DMS79 (cell line): ENCODE measurements at regions not wholly inside any gene's neighbourhood (a gene's known extent, or its start where the extent isn't known, plus 50 kb on each side); places are given as distances from the start of the nearest gene placed in this dataset.

Experiments
- DNase-seq: peaks from one replicate; lab custom pipeline; 2025; lab: John Stamatoyannopoulos, UW

DNA sequence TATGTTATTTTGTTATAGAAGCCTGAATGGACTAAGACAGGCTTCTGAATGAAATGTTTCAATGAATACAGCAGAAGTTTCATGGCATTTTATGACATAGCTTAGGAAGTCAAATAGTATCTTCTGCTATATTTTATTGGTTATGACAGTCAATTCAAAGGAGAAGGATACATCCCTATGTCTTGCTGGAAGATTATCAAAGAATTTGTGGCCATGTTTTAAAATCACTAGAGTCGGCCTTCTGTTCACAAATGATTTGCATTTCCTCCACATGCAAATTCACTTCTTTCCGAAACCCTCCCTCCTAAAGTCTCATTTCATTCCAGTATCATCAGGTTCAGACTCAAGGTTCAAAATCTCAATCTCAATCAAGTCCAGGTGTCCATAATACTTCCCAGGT lies 679.2 kb upstream of the ADAMTS5 start:
- no peak for DNase-seq

DNA sequence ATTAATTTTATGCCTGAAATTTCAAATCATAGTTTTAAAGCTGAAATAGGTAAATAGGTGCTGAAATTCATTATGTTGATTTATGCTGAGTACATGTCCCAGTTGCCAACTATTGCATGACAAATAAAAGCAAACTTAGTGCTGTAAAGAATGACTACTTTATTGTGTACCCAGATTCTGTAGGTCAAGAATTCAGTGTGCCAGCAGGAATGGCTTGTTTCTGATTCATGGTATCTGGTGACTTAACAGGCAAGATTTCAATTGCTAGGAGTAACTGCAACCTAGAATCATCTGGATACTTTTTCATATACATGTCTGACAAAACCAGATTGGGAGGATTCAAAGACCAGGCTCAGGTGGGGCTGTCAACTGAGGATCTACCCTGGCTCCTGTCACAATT lies 678.4 kb upstream of the ADAMTS5 start:
- no peak for DNase-seq

DNA sequence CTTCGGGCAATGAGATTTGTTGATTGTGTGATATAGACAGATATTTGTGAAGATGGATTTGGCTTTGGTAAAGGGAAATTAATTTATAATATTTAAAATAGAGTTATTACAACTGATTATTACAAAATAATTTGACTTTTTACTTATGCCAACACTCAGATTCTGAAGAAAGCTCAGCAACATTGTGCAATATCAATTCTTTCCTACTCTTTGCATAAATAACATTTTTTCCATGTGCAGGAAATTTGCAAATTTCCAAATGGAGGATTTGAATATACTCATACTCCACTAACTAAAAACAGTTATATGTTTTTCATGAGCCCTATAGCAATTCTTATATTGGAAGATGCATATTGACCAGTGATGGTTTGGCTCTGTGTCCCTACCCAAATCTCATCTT lies 676.4 kb upstream of the ADAMTS5 start:
- DNase-seq, result no peak

DNA sequence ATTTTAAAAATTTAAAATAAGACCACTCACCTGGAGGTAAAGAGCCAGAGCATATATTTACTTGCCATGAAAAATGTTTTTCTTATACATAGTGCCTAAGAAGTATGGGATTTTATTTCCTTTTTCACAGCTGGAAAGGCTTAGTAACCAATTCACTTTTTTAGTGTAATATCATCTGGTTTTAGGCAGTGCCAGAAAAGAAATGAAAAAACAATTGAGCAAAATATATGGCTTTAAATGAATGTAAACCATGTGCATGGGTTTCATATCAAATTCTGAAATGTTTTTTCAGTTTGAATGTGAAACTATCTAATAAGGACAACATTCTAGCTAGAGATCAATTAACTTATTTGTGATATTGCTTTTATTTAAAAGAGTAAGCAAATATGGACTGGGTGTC lies 672.4 kb upstream of the ADAMTS5 start:
- no peak for DNase-seq

DNA sequence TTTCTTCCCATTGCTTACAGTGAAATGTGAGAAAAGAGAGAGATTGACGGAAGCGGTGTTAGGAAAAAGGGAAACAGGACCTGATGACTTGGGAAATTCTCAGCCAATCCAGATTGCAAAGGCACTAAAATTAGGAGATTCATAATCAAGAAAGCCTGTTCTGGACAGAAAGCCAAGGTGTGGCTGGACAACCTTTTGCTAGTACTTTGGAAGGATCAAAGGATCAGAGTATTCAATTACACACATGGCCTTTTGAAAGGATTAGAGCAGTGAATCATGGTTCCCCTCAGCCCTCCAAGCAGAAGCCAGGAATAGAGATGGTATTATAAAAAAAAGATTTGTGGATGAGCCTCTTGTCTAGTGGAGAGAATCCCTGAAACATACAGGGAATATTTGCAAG lies 669.8 kb upstream of the ADAMTS5 start:
- DNase-seq, result no peak

DNA sequence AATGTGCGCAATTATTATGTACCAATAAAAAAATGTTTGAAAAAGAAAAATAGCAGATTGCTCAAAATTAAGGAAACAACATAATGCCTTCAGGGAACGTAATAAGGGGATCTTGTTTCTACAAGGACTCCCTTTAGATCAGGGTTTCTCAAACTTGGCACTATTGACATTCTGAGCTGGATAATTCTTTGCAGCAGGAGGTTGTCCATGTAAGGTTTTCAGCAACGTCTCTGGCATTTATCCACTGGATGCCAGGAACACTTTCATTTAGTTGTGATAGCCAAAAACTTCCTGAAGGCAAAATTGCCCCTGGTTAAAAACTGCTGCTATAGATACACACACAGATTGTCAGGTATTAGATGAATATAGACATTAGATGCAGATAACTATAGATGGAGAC lies 666.7 kb upstream of the ADAMTS5 start:
- DNase-seq, result no peak

DNA sequence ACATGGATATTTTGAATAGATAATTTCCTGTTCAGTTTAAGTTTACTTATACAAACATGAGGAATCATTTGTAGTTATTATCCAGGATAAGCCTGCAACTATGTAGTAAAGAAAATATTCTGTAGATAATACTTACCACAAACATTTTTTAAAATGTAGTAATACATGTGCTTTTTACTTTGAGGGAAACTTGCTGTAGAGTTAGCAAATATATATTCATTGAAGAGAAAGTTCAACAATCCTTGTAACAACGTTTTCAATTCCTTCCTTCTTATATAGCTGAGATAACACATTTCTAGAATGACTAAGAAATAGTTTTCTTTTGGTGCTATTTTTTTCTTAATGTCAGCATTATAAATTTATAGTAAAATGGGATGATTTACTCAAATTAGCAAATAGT lies 664.6 kb upstream of the ADAMTS5 start:
- DNase-seq, result no peak

DNA sequence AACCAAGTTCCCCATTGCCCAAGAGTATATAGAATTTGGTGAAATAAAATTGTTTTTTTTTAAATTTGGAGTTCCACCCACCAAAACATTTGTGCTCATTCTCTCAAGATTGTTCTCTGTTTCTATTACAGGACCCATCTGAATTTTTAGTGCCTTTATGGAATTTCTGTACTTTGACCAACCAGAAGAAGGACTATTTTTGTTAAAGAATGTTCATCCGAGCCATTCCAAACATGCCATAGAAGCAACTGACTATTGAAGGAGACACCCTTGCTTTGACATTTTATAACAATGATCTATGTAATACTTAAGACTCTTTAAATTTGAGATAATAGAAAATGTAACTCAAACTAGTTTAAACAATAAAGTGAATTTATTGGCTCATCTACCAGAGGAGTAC lies 655.7 kb upstream of the ADAMTS5 start:
- no peak for DNase-seq

DNA sequence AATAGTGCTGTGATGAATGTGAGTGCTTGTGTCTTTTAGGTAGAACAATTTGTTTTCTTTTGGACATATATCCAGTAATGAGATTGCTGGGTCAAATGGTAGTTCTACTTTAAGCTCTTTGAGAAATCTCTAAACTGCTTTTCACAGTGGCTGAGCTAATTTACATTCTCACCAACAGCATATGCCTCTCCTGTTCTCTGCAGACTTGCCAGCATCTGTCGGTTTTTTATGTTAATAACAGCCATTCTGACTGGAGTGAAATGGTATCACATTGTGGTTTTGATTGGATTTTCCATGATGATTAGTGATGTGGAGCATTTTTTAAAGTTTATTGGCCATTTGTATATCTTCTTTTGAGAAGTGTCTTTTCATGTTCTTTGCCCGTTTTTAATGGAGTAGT lies 647.3 kb upstream of the ADAMTS5 start:
- DNase-seq, result no peak

DNA sequence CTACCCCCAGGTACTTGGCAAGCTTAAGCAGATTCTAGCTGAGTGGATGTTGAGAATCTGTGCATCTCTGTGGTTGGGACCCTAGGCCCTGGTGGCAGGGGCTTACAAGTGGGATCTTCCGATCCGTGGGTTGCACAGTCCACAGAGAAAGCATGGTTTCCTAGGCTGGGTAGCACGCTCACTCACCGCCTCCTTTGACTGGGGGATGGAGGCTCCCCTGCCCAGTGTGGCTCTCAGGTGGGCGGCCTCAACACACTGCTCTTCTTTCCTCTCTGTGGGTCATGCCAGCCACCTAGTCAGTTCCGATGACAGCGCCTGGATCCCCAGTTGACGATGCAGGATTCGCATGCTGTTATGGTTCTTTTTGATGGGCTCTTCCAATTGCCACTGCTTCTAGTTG lies 639.5 kb upstream of the ADAMTS5 start:
- no peak for DNase-seq

DNA sequence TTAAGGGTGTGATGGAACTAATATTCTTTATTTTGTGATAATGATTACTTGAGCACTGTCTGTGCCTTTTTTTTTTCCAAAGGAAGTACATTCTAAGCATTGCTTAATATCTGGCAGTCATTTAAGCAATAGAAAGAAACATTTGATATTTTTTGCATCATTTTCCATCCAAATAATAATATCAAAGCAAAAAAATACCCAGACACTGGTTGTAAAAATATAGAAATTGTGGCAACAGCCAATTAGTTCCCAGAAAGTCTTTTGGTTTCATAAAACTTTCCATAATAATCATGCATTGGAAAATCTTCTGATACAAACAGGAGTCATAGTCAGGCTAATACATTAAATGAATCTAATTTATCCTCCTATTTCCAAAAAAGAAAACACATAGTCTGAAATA lies 629.3 kb upstream of the ADAMTS5 start:
- no peak for DNase-seq

DNA sequence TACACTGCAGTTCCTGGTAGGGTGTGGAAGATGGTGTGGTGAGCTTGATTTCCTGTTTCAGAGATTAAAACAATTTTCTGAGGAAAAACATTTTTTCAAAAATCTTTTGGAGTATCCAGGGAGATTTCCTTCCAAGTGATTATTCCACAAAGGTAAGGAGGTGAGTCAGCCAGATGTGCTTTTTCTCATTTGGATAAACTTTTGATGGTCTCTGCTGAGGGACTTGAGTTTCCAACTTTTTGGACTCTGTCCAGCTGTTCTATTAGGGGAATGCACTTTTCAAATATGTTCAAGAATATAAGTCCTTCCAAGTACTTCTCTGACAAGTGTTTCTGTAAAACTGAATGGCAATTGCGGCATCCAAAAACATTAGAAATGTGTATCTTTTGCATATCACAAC lies 628.8 kb upstream of the ADAMTS5 start:
- DNase-seq, result no peak

DNA sequence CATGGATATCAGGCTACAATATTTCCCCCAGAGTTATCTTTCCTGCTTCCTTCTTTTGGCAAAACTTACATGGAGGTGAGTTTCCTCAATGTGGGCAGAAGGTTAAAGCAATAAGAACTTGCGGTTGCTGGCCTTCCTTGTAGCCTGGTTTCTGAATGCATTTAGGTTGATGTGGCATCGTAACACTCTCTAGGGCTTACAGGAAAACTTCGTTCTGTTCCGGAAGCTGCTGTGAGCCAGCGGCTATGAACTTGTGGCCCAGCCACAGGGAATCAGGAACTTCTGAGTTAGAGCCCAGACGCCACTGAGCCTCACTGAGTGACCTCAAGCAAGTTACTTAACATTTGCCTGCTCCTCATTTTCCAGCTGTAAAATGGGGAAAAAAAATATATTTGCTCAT lies 623.4 kb upstream of the ADAMTS5 start:
- DNase-seq, result no peak

DNA sequence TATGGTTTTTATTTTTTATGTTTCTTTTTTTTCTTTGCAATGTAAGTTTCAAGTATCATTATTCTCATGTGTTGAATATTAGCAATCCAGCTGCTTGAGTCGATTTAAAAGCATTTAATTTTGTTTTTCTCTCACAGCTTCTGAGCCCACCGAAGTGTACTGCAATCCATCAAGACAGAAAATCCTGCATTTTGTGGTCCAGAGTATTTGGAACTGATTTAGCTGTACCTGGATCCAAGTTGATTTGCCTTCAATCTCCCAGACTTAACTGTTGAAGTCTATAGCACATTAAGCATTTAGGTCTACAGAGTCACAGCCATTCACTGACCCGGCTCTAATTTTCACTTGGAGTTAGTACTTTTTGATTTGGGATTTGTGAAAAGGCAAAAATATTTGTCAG lies 622.9 kb upstream of the ADAMTS5 start:
- no peak for DNase-seq

DNA sequence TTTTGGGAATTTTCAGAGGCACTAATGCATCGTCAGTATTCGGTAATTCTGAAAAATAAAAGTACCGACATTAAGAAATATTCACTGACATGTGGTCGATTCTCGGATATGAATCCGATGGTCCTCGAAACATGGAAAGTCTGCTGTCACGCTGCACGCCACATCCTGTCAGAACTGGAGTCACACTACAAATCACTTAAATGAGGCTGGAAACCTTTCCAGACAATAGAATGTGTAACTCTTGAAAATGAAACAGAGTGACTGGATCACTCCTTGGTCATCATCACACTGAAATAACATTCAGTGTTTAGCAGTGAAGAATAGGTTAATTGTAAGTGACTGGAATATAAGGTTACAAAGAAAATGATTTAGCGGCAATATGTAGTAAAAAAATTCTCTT lies 620.1 kb upstream of the ADAMTS5 start:
- DNase-seq, result no peak

DNA sequence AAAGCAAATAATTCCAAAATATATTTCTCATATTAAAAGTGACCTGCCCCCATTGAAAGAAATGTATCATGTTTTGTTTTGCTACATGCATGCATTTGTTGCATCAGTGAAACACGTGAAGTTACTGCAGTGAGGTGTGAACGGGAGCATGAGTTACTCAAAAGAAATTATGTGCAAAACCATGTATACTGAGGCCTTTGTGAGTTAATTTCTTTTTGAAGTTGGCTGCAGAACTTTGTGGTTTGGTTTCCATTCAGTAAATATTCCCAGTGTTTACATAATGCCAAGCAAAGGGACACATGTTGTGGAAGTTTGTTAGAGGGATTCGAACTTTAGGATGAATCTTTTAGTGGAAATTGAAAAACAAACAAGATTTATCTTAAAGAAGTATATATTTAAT lies 619.4 kb upstream of the ADAMTS5 start:
- no peak for DNase-seq

DNA sequence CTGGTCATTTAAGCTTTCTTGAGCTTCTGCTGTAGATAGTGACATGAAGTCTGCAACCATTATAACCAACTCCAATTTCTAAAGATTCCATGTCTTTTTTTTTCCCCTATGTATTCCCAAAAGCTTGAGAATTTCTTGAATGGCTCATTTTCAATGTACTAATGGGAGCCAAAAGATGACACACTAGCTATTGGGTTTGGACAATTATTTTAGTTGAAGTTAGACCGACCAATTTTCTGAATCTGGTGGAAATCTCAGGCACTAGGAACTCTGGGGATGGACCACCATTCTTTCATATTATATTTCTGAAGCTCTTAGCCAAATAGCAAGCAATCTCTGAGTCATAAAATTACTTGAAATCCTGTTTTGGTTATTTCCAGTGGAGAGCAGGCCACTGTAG lies 617.4 kb upstream of the ADAMTS5 start:
- no peak for DNase-seq

DNA sequence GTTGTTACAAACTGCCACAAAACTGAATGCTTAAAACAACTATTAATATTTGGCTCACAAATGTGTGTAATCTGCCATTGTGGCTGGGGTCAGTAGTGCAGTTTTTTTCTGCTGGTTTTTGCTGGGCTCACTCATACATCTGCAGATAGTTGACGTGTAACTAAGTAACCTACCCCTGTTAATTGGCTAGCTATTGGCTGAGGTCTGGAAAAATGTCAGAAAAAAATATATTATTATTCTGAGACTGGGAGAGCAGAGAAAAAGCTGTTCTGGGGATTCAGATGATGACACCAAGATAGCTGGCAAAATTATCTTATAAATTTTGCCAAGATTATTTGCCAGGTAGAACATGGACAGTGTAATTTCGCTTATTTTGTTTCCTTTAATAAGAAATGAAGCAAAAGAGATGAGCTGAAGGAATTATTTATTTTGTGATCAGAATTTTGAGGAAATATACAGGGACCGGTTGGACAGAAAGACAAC lies 616.1 kb upstream of the ADAMTS5 start:
- DNase-seq, result no peak

DNA sequence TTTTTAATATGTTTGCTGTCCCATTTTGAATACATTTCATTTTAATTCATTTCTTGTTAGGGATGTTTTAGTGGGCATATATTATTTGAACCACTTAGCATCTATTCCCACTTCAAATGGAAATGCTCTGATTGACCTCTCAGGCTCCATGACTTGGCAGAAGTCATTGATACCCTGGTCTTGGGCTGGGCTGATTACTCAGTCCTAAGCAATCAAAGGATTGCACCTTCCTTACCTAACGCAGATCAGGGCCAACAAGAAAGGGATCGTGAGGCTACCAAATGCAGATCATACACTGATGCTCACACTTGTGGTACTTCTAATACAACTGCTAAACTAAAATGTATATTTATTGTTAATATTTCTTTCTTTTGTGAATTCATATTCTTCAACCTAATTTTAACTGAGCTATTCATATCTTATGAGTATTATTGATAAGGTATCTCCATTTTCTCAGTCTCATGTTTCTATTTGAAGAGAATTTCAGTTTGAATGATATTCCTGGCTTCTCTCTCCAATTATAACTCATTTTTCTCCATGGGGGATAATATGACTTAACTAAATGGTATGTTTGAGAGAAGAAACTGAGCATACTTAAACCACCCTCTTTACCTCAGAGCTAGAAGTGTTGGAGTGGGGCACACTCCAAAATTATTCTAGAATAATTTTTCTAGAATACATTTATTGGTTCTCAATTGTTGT lies 615.5 kb upstream of the ADAMTS5 start:
- DNase-seq, result no peak

DNA sequence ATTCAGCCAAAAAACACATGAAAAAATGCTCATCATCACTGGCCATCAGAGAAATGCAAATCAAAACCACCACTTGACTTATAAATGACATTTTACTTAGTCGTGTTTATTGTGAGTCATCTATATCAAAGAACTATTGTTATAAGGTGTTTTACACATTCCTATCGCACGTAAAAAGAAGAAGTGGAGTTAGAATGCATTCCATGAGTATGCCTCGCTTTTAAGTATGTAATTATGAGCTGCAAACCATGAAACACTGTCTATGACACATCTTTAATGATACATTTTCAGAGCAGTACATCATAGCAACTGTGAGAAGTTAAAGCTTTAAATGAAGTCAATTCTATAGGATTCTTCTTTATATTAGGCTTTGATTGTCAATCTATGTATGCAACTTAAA lies 614.3 kb upstream of the ADAMTS5 start:
- DNase-seq, result no peak

DNA sequence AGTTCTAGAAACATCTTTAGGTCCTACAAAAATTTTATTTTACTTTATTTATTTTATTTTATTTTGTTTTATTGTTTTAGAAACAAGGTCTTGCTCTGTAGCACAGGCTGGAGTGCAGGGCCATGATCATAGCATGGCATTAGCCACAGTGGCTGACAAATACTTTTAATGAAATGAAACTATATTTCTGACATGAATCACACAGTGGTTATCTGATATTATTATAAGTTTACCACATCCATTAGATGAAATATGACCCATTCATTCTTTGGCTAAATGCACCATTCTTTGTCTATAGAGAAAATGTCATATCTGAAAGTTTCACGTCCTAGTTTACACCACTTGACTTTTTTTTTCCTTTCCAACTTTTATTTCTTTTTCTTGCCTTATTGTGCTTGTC lies 613.4 kb upstream of the ADAMTS5 start:
- DNase-seq, result no peak

DNA sequence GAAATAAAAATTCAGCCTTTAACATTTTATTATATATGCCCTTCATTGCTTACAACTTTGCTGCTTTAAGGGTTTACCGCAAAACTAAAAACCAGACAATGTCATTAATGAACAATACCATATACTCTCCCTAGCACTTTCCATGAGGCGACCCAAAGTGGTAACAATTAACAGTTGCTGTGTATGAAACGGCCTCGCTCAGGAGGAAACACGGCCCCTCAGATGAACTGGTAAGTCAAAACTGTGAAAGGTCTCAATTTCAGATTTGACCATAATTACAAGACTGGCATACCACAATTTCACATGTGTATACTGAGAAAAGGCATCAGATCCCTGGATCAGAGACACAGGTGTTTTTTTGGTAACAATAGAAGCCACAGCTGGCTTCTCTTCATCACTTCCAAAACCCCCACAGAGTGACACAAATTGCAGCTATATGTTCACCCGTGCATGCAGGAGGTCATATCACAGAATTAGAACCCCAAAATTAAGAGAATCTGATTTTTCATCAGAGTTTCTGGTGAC lies 611.9 kb upstream of the ADAMTS5 start:
- DNase-seq, result no peak

DNA sequence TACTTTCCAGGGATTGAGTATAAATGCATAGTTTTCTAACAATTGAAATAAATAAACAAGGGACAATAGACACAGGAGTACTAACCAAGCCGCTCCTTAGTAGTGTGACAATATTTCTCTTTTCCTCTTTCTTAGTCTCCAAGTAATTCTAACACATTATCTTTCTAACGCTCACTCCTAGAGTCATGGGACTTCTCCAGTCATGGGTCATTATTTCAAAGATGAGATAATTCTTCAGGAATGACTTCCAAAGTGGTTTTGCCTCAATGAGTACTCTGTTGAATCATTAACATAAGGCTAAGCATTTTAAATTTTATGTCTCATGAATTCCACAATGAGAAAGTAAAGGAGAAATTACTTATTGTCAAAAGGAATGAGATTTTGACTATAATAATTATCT lies 605.8 kb upstream of the ADAMTS5 start:
- DNase-seq, result no peak

DNA sequence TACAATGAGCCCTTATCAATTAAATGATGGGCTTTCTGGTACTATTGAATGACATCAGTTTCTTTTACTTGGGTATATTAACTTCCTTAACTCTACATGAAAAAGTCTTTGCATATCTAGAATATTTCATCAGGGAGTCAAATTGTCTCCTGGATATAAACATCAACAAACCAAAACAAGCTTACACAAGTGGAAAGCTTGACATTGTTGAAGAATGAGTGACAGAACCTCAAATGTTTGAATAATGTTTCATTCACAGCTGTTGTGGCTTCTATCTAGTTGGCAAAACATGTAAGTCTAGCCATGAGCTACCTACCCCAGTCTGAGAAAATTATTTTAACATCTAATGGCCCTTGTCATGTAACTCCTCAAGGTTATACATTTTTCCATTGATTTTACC lies 604.8 kb upstream of the ADAMTS5 start:
- DNase-seq, result no peak
